ENCODE measurements at regions not wholly inside any gene's neighbourhood (a gene's known extent, or its start where the extent isn't known, plus 50 kb on each side); places are given as distances from the start of the nearest gene placed in this dataset.

DNA sequence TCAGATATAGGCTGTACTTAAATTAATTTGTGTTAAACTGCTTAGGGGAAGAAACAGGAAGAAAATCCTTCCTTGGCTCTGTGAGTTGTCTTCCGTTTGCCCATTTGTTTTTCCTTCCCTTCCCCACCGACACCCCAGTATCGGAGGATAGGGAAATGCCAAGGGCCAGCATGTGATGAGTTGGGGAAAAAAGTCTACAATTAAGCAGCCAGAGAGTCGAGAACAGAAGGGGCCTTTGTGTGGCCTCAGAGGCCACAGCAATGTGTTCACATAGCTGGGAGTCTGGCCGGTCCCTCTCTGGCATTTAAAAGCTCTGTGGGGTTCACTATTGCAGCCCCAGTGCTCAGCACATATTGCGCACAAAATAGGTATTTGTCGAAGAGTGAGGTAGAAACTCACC lies 489.3 kb downstream of the MATN1 start:
- TF ChIP-seq, protein P1, sequence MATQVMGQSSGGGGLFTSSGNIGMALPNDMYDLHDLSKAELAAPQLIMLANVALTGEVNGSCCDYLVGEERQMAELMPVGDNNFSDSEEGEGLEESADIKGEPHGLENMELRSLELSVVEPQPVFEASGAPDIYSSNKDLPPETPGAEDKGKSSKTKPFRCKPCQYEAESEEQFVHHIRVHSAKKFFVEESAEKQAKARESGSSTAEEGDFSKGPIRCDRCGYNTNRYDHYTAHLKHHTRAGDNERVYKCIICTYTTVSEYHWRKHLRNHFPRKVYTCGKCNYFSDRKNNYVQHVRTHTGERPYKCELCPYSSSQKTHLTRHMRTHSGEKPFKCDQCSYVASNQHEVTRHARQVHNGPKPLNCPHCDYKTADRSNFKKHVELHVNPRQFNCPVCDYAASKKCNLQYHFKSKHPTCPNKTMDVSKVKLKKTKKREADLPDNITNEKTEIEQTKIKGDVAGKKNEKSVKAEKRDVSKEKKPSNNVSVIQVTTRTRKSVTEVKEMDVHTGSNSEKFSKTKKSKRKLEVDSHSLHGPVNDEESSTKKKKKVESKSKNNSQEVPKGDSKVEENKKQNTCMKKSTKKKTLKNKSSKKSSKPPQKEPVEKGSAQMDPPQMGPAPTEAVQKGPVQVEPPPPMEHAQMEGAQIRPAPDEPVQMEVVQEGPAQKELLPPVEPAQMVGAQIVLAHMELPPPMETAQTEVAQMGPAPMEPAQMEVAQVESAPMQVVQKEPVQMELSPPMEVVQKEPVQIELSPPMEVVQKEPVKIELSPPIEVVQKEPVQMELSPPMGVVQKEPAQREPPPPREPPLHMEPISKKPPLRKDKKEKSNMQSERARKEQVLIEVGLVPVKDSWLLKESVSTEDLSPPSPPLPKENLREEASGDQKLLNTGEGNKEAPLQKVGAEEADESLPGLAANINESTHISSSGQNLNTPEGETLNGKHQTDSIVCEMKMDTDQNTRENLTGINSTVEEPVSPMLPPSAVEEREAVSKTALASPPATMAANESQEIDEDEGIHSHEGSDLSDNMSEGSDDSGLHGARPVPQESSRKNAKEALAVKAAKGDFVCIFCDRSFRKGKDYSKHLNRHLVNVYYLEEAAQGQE (IDR thresholded peaks at IDR 0.05; ENCODE audit: insufficient read depth in 1 of 2, low read depth in 2 of 2, low read length in 2 of 2): no peak
- no peak for TF ChIP-seq POLR2AphosphoS5 (IDR thresholded peaks at IDR 0.05; ENCODE audit: low read depth, low read length)
- TF ChIP-seq FOXP2 (optimal IDR thresholded peaks at IDR 0.05; ENCODE audit: borderline replicate concordance, extremely low read depth, extremely low read length, insufficient read depth): no peak

Measured in PFSK-1 (cell line).